GM21723 (cell line): ENCODE measurements at regions not wholly inside any gene's neighbourhood (a gene's known extent, or its start where the extent isn't known, plus 50 kb on each side); places are given as distances from the start of the nearest gene placed in this dataset.

Experiments used
- ATAC-seq: cut with Tn5 transposase; IDR thresholded peaks from one replicate; pipeline ENCODE4 v1.9.1; 2021; ENCODE audit warnings: mild to moderate bottlenecking, moderate library complexity; ENCODE audit not compliant: unreplicated experiment

DNA sequence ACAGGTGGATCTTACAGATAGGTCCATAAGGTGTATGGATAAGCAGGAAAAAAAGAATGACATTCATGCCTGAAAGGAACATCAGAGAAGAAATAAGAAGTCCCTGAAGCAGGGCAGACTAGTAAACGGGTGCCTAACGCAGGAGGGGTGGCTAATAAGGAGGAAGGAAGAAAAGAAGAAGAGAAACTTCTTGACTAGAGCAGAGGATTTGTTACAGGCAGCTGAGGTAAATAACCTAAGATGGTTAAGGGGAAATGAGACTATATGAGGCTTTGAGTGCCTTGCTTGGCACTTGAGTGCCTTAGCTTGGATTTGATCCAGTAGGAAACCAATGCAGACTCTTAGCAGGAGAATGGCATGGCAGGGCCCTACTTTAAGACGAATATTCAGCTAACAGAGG is 313.5 kb upstream of the PDE4D start:
- ATAC-seq: peak; percentile 96

DNA sequence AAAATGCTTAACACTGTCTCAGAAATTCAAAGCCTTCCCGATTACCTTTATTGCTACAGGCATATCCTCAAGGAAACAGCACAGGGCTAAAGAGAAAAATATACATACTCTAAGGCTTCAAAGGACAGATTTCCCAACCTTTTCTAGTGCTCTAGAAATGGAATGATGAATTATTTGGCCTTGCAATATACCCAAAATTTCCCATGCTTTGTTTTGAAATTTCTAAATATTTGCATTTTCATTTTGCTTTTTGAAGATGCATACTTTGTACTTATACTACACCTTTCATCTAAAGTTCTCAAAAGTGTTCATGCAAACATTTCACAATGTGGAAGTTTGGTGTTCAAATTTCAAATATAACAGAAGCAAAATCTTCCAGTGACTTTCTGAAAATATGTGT is 312.7 kb upstream of the PDE4D start:
- no peak for ATAC-seq

DNA sequence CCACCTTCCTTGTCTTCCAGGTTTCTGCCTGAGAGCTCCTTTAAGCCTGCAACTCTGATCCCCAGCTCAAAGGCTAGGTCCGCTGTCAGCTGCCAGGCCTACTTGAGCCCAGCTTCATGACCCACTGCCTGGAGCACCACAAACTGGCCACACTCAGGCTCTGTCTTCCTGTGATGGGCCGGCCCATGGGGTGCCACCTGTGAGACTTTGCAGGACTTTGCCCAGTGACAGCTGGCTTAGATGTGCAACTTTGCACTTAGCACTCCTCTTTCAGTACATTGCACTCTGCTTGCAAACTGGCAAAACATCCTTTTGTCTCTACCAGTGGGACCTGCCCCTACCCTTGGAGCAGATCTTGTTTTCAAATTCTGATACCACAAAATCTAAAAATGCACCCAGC is 311.5 kb upstream of the PDE4D start:
- no peak for ATAC-seq

DNA sequence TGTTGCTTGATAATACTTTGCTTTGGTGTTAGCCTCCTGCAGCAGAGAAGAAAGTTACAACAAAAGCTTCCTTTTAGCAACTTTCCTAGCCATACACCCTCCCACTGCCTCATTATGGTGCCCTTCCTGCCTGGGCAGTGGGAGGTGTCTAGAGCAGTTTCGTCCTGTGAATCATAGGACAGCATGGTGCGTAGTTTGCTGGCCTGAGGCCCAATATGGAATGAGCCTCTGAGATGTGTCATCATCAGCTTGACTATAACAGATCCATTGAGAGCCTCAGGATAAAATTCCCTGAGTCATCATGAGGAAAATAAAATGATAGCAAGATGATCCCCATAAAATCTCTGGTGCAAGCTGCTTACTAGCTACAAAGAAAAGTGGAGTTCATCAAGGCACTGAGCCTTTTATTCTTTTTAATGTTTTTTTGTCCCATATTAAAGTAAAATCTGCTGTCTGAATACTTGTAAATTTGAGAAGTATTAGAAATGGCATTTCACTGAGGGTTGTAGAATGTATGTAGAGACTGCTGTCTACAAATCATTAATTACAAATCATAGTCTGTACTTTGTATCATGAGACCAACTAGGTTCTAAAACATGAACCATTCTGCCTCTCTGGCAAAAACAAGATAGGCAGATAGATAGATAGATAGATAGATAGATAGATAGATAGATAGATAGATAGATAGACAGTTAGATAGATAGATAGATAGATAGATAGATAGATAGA is 303.0 kb upstream of the PDE4D start:
- ATAC-seq: no peak

DNA sequence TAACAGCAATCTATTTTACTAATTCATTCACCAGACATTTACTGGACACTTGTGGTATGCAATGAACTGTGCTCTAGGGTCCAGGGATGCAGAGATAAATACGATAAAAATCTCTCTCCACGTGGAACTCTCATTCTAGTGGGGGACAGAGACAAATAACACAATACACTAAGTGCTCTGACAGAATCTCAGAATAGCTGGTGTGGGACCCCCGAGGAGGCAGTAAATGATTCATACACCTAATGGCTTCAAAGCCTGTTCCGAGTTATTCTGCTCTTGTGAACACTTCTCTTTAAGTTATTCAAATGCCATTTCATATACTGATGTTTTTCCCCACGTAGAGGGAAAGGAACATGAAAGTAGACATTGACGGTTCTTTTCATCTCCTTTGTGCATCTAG is 302.0 kb upstream of the PDE4D start:
- ATAC-seq: no peak

DNA sequence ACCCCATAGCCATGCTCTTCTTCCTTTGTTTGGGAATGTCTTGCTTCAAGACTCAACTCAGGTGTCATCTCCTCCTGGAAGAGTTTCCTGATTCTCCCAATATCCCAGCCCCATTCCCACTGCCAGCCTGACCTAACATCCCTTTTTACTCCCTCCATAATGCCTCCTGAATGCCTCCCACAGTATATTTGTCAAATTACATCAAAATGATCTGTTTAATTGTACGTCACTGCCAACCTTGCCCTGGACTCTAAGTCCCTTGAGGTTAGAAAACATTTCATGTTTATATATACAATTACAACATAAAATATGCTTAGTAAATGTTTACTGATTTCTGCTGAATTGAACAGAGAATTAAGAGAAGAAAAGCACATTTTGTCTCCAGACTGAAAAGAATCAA is 301.6 kb upstream of the PDE4D start:
- no peak for ATAC-seq

DNA sequence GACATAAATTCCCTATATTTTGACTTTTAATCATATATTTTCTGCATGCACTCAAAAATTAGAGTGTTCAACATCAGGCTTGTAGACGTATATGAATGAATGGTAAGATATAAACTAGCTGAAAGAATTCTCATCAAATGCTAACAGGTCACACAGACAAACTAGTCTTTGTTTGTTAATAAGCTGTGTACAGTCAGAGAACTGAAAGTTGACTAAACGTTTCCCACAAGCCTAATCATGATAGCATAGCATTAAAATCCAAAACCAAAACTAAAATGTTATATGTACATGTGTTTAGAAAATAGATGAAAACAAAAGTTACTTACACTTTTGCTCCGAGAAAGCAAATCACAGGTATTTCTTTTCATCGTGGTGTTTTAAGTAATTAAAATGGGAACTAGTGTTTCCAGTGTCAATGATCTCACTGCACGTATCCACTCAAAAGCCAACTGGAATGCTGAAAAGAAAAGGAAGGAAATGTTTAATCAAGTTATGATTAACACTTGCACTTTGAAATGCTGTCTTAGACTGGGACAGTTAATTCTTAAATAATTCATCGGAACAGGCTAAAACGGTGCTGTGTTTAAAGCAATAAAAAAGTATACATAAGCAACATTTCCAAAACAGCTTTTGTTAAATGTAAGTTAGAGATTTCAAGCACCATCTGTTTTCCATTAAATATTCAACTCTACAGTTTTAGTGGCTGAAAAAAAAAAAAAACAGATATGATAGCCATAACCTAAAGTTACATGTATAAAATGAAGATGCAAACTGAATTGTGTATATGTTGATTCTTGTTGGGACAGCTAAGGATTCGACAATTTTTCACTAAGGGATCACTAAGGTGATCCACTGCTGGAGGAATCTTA is 291.9 kb upstream of the PDE4D start:
- no peak for ATAC-seq

DNA sequence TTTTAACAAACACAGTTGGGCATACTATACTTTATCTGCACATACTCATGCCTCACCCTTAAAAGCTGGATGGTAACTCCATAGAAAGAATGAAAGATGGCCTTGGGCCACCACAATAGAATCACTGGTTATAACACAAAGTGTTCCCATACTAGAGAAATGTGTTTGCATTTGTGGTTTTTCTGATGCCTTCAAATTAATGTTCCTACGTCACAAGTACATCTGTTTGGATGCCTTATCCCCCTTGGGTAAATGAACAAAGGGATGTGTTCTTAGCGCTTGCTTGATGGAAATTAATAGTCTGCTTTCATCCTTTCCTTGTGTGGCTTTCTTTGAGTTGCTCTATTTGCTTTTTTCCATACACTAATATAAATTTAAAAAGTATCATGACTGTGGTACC is 291.1 kb upstream of the PDE4D start:
- no peak for ATAC-seq

DNA sequence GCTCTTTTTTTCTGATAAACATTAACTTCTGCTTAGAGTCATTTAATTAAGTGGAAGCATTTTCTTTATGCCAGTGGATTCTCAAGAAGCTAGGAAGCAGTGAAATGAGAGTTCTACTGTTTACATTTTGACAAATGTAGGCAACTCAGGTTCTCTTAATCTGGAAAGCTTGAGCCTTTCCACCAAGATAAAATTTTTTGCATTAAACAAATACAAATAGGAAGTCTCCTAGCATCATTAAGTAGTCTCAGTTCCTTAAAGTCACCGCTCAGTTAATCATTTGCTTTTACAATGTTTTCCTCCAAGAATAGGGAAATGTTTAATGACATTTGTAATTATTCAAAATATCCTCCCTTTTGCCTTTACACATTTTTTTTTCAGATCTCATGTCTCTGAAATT is 290.4 kb upstream of the PDE4D start:
- no peak for ATAC-seq

DNA sequence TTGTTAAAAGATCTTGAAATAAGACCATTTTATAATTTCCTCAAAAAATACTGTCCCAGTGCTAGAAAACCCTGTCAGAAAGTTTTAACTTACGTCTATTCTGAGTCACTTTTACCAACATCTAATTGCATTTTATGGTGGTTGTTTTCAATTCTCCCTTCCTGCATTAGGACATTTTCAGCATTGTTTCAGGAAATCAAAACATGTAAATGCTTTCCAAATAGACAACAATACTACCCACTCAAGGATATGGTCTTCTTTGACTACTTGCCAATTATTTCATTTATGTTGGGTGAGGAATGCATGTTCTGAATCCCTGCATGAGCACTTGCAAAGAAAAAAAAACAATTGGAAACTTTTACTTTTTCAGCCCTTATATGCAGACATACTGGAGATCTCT is 284.6 kb upstream of the PDE4D start:
- ATAC-seq: no peak

DNA sequence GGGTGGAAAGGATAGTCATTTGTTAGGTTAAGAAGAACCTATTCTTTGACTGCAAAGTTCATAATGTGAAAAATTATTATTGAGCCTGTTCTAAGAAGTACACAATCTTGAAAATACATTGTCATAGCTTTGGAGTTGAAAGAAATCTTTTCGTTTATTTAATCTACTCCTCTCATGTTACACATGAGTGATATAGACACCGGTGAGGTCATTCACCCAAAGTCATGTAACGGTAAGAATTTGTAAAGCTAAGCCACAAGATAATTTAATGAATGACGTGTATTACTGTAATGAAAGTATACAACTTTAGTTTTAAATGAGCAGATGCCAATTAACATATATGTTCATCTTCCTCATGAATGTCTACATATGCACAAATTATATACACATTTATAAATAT is 284.1 kb upstream of the PDE4D start:
- no peak for ATAC-seq

DNA sequence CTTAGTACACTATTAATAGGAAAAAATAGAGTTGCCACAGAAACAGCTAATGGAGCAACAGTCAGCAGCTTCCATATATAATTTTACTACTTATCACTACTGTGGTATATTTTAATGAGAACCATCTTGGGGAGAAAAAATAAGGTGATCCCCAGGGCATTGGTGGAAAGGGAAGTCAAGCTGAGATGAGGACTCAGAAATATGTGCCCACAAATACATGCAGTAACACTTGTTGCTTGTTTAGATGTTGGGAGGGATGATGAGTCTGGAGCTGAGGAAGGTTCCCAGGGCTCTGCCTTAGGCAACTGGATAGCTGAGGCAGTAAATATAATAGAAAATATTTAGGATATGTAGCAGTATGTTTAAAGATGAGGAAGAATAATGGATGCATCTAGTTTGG is 280.1 kb upstream of the PDE4D start:
- no peak for ATAC-seq

DNA sequence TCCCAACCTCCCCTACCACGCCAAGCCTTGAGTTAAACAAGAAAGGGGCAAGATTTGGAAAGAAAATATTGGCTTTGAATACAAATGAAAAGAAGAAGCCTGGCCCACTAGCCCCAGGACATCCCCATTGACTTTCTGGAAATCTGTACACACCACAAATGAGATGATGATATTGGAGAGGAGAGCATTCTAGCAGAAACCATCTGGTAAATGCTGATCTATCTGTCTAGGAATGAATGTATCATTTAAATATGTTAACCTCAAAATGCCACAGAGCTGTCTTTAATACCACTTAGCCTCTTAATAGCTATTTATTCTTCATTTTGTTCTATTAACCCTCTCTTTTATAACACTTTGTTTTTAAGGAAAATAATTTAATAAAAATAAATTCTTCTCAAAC is 270.2 kb upstream of the PDE4D start:
- no peak for ATAC-seq

DNA sequence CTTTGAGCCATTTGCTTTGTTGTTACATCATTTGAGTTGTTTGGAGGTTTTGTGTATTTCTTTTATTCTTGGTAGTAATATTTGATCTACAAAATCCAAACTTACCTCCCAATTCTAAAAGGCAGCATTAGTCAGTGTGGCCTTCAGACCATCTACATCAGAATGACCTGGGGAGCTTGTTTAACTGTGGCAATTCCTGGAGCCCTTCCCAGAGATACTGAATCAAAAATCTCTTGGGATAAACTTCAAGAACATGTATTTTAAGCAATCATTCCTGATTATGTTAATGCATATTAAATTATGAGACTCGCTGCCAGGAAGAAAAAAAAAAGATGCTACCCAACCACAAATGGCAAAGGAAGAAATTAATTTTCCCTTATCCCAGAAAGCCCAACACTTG is 268.9 kb upstream of the PDE4D start:
- no peak for ATAC-seq

DNA sequence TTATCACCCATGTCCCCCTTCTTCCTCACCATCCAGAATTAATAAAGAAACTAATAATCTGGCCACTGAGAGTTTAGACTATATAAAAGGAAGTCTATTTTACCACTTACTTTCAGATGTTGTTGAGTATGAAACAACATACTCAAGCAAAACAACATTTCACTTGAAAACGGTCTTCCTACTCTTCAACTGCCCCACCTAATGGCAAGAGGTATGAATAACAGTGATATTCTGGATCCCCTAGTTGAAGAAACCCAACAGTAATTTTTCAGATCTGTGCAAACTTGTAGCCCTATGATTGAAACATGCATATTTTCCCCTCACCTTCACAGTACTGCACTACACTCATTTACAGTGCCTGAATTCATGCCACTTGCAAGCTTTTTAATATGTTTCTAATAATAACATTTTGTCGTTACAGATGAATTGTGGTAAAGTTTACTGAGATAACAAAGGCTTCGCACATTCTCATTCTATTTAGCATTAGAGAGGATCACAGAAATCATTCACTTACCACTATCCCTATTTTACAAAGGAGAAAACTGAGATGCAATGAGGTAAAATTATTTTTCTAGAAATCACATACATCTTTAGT is 267.9 kb upstream of the PDE4D start:
- ATAC-seq: no peak

DNA sequence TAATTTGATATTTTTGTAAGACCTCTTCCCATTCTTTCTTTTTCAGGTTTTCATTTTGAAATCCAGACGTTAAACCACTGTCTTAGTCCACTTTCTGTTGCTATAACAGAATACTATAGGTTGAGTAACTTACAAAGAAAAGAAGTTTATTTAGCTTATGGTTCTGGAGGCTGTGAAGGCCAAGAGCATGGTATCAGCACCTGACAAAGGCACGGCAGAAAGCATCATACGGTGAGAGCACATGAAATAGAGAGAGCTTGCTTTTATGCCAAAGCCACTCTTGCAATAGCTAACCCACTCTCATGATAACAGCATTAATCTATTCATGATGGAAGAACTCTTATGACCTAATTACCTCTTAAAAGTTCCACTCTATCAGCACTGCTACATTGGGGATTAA is 255.6 kb upstream of the PDE4D start:
- ATAC-seq: no peak

DNA sequence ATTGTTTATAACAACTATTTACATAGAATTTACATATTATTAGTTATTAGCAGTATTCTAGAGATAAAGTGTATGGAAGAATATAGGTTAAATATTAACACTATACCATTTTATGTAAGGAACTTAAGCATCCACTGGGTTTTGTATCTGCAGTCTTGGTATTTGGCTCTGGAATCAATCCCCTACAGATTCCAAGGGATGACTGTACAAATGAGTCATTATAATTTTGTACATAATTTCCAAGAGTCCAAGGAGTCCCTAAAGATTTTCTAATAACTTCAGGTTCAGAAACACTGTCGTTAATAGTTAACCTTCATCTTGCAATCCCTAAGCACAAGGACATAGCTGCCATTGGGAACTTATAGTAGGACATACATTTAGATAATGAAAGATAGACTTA is 254.8 kb upstream of the PDE4D start:
- ATAC-seq: no peak

DNA sequence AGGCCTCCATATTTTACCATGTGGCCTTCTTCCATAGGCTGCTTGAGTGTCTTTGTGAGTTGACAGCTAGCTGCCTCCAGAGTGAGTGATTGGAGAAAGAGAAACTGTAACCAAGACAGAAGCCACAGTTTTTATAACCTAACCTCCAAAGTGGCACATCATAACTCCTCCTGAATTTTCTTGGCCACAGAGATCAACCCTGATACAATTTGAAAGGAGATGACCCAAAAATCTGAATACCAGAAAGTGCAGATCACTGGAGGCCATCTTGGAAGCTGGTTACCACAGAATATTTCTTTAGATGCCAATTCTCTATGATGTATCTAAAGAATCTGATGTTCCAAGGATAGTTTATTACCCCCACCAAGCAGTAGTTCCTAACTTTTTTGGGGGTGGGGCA is 254.3 kb upstream of the PDE4D start:
- no peak for ATAC-seq

DNA sequence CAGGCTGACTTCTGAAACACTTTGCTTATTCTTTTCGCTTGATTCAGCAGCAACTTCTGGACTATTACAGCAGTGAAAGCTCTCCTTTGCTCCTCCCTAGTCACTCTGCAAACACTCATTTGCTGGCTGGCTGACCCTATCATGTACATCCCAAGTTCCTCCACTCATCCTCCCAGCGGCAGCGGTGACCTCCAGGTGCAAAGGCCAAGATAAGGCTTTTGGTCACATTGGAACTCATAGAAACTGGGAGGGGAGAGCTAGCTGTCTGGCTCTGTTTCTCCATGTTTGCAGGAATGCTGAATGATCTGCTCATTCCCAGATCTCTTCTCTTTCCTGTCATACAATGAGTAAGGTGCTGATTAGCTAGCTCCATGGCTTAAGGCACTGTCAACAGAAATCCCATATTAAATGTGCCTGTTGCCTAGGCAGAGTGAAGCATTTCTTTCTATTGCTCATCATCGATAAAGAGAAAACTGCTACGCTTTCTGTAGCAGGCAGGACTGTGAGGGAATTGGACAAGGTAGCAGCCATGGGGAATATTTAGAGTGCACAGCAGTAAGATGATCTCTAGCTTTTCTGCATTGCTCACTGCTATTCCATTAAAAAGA is 250.5 kb upstream of the PDE4D start:
- no peak for ATAC-seq

DNA sequence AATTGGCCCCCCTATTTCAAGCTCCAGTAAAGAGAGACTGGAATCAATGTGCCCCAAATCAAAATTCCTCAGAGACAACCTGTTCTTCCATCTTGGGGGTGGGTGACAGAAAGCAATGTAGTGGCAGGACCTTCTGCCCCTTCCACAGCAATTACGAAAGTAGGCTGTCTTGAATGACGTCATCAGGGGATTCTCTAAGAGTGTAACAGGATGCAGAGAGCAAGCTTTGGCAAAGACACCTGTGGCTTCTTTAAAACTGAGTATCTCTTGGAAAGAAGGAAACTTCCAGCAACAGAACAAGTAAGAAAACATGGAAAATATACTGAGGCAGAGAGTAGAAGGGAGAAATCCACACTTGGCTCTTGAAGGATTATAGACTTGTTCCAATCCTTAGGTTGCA is 247.6 kb upstream of the PDE4D start:
- no peak for ATAC-seq

DNA sequence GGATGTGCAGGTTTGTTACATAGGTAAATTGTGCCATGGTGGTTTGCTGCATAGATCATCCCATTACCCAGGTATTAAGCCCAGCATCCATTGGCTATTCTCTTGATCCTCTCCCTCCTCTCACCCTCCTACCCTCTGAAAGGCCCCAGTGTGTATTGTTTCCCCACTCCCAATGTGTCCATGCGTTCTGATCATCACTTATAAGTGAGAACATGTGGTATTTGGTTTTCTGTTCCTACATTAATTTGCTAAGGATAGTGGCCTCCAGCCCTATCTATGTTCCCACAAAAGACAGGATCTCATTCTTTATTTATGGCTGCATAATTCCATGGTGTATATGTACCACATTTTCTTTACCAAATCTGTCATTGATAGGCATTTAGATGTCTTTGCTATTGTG is 243.3 kb upstream of the PDE4D start:
- no peak for ATAC-seq

DNA sequence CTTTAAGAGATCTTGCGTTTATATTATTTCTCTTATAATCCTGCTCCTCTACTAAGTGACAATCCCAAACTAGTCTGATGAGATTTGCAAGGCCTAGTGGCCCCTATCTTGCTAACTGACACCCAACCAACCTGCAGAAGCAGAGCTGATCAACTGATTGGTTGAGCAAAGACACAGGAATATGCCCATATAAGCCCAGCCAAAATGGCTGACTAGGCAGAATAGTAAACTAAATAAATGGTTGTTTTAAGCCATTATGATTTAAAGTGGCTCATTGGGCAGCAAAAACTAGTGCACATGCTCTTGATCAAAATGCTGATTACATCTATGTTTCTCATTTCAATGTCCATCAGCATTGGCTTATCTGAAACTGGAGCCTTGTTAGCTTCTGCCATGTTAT is 238.0 kb upstream of the PDE4D start:
- no peak for ATAC-seq
